WERI-Rb-1 (cell line): ENCODE measurements at regions not wholly inside any gene's neighbourhood (a gene's known extent, or its start where the extent isn't known, plus 50 kb on each side); places are given as distances from the start of the nearest gene placed in this dataset.

Experiments
- DNase-seq: peaks from one replicate; pipeline ENCODE4 v3.0.0-alpha.2; 2020
- H3K27ac ChIP-seq: fragments of 250-450 bp; sonication (Bioruptor Pico); 2 replicates; pipeline ENCODE4 v1.5.1; 2020; ENCODE audit warnings: mild to moderate bottlenecking, moderate library complexity
- H3K27me3 ChIP-seq: fragments of 250-450 bp; sonication (Bioruptor Pico); 2 replicates; pipeline ENCODE4 v1.5.1; 2021; ENCODE audit warnings: mild to moderate bottlenecking, low read depth, moderate library complexity; ENCODE audit not compliant: insufficient read depth, severe bottlenecking
- H3K36me3 ChIP-seq: fragments of 250-450 bp; sonication (Bioruptor Pico); 2 replicates; pipeline ENCODE4 v1.5.1; 2020; ENCODE audit warnings: mild to moderate bottlenecking, moderate library complexity
- H3K4me3 ChIP-seq: 2 replicates; pipeline ENCODE4 v1.5.1; 2011; ENCODE audit warnings: low read depth, mild to moderate bottlenecking, control low read depth, low read length
- H3K9me3 ChIP-seq: fragments of 250-450 bp; sonication (Bioruptor Pico); 2 replicates; pipeline ENCODE4 v1.5.1; 2021; ENCODE audit warnings: mild to moderate bottlenecking, moderate library complexity; ENCODE audit not compliant: severe bottlenecking
- CTCF ChIP-seq: IDR thresholded peaks from 2 replicates; pipeline ENCODE4 v1.5.1; 2011; ENCODE audit warnings: low read depth, mild to moderate bottlenecking, control low read depth, inconsistent platforms, low read length

GRCh38 chr20:11344939-11345338 lies 572.8 kb upstream of the BTBD3 start:
- no peak overlapping the region for H3K4me3 ChIP-seq
- H3K27me3 ChIP-seq: no peaks in the 10 kb centered on the region
- DNase-seq: no peak
- TF ChIP-seq CTCF: no peak
- peaks cover 3% of the 10 kb centered on the region for H3K9me3 ChIP-seq
- H3K36me3 ChIP-seq: no peaks in the 10 kb centered on the region
- no peak overlapping the region for H3K27ac ChIP-seq

GRCh38 chr20:11347738-11348137 lies 570.0 kb upstream of the BTBD3 start:
- H3K36me3 ChIP-seq: no peaks in the 10 kb centered on the region
- no peak for DNase-seq
- no peaks in the 10 kb centered on the region for H3K27me3 ChIP-seq
- peaks cover 3% of the 10 kb centered on the region for H3K9me3 ChIP-seq
- no peak overlapping the region for H3K4me3 ChIP-seq
- no peak overlapping the region for H3K27ac ChIP-seq
- no peak for TF ChIP-seq CTCF

GRCh38 chr20:11350126-11351005 lies 567.3 kb upstream of the BTBD3 start:
- H3K27ac ChIP-seq: no peak overlapping the region
- peaks cover 3% of the 10 kb centered on the region for H3K9me3 ChIP-seq
- H3K4me3 ChIP-seq: no peak overlapping the region
- no peaks in the 10 kb centered on the region for H3K36me3 ChIP-seq
- TF ChIP-seq CTCF: no peak
- DNase-seq: no peak
- no peaks in the 10 kb centered on the region for H3K27me3 ChIP-seq

- no peak for DNase-seq
Observed at GRCh38 chr20:11352041-11352440, 565.7 kb upstream of the BTBD3 start.

GRCh38 chr20:11354846-11355245 lies 562.8 kb upstream of the BTBD3 start:
- no peak for TF ChIP-seq CTCF
- Histone ChIP-seq H3K4me3 (no peak overlapping the region), H3K27ac (no peak overlapping the region), H3K36me3 (no peaks in the 10 kb centered on the region), H3K9me3 (no peaks in the 10 kb centered on the region), H3K27me3 (no peaks in the 10 kb centered on the region)
- no peak for DNase-seq

More at GRCh38 chr20:11352041-11352440, 565.7 kb upstream of the BTBD3 start:
- Histone ChIP-seq H3K36me3 (no peaks in the 10 kb centered on the region), H3K27me3 (no peaks in the 10 kb centered on the region), H3K27ac (no peak overlapping the region), H3K4me3 (no peak overlapping the region), H3K9me3 (peaks cover 3% of the 10 kb centered on the region)
- TF ChIP-seq CTCF: no peak
